ENCODE measurements at regions not wholly inside any gene's neighbourhood (a gene's known extent, or its start where the extent isn't known, plus 50 kb on each side); places are given as distances from the start of the nearest gene placed in this dataset.

DNA sequence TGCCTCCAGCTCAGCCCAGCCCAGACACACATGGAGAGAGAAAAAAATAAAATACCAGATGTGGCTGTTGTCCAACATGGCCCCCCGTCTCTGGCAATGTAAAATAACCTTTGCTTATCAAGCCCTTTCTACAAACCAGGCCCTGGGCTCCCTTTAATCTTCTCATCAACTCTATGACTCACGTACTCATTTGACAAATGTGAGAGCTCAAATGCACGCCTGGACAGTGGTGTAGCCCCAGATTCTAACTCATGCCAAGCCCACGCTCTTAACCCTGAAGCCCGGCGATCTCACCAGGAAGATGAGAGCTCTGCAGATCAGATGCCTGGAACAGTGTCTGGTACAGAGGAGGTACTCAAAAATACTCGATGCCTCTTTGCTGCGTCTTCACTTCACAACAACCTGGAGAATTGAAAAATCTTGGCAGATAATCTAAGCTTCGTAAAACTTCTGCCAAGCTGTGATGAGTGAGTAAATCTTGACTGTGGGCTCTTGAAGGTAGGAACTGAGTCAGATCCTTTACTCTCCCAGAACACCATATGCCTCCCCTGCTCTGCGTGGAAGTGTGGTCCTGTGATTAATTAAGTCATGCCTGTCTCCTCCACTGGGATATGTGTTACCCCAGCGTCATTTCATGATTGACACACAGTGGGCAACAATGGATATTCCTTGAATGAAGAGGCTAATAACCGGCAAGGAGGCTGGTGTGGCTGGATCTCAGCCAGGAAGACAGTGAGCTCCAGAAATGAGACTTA, 102.0 kb upstream of the FSTL4 start:
- TF ChIP-seq, protein P1, sequence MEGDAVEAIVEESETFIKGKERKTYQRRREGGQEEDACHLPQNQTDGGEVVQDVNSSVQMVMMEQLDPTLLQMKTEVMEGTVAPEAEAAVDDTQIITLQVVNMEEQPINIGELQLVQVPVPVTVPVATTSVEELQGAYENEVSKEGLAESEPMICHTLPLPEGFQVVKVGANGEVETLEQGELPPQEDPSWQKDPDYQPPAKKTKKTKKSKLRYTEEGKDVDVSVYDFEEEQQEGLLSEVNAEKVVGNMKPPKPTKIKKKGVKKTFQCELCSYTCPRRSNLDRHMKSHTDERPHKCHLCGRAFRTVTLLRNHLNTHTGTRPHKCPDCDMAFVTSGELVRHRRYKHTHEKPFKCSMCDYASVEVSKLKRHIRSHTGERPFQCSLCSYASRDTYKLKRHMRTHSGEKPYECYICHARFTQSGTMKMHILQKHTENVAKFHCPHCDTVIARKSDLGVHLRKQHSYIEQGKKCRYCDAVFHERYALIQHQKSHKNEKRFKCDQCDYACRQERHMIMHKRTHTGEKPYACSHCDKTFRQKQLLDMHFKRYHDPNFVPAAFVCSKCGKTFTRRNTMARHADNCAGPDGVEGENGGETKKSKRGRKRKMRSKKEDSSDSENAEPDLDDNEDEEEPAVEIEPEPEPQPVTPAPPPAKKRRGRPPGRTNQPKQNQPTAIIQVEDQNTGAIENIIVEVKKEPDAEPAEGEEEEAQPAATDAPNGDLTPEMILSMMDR (IDR thresholded peaks at IDR 0.05), result no peak
- no peak for TF ChIP-seq POLR2A (IDR thresholded peaks at IDR 0.05)

Measured in thyroid gland (tissue), 4 donors.